Astrocyte (in vitro differentiated cells and primary cell): ENCODE measurements at regions not wholly inside any gene's neighbourhood (a gene's known extent, or its start where the extent isn't known, plus 50 kb on each side); places are given as distances from the start of the nearest gene placed in this dataset.

Source experiments
- DNase-seq: peaks from one replicate; pipeline ENCODE4 v3.0.0-alpha.2; 2010; ENCODE audit warnings: low read depth
- FAIRE-seq: peaks from 2 replicates; lab custom pipeline; 2011; peaks lifted over from hg19 to GRCh38; lab: Jason Lieb, UNC
- H2AFZ ChIP-seq: 2 replicates; pipeline ENCODE4 v1.6.0; 2012; ENCODE audit warnings: low read depth, low read length, inconsistent platforms
- H3K27ac ChIP-seq: 2 replicates; pipeline ENCODE4 v1.5.1; 2011; ENCODE audit warnings: low read depth, low read length, inconsistent platforms
- H3K27me3 ChIP-seq: 2 replicates; pipeline ENCODE4 v1.6.0; 2011; ENCODE audit warnings: low read length, inconsistent platforms; ENCODE audit not compliant: insufficient read depth
- H3K36me3 ChIP-seq: 2 replicates; pipeline ENCODE4 v1.5.1; 2011; ENCODE audit warnings: low read length, inconsistent platforms; ENCODE audit not compliant: insufficient read depth
- H3K4me1 ChIP-seq: 2 replicates; pipeline ENCODE4 v1.5.1; 2011; ENCODE audit warnings: low read length, inconsistent platforms; ENCODE audit not compliant: insufficient read depth
- H3K4me2 ChIP-seq: 2 replicates; pipeline ENCODE4 v1.6.0; 2012; ENCODE audit warnings: low read length, inconsistent platforms
- H3K4me3 ChIP-seq: 2 replicates; pipeline ENCODE4 v1.5.1; 2011; ENCODE audit warnings: low read depth, mild to moderate bottlenecking, low read length, inconsistent platforms; ENCODE audit not compliant: insufficient read depth
- H3K79me2 ChIP-seq: 2 replicates; pipeline ENCODE4 v1.6.0; 2012; ENCODE audit warnings: mild to moderate bottlenecking, low read length, inconsistent platforms; ENCODE audit not compliant: insufficient read depth
- H3K9ac ChIP-seq: 2 replicates; pipeline ENCODE4 v1.6.0; 2012; ENCODE audit warnings: mild to moderate bottlenecking, low read length, inconsistent platforms
- H3K9me3 ChIP-seq: 2 replicates; pipeline ENCODE4 v1.5.1; 2012; ENCODE audit warnings: low read depth, mild to moderate bottlenecking, low read length, inconsistent platforms; ENCODE audit not compliant: insufficient read depth
- H4K20me1 ChIP-seq: 2 replicates; pipeline ENCODE4 v1.6.0; 2012; ENCODE audit warnings: low read length, inconsistent platforms; ENCODE audit not compliant: insufficient read depth
- H3K27ac Mint-ChIP-seq: one replicate; pipeline ENCODE4 v1.8.0; 2021; ENCODE audit warnings: mild to moderate bottlenecking, mixed read lengths; ENCODE audit not compliant: unreplicated experiment
- H3K27me3 Mint-ChIP-seq: one replicate; pipeline ENCODE4 v1.8.0; 2021; ENCODE audit warnings: low read depth, mixed read lengths; ENCODE audit not compliant: unreplicated experiment
- H3K36me3 Mint-ChIP-seq: one replicate; pipeline ENCODE4 v1.8.0; 2021; ENCODE audit warnings: low read depth, mixed read lengths; ENCODE audit not compliant: unreplicated experiment
- H3K4me1 Mint-ChIP-seq: one replicate; pipeline ENCODE4 v1.8.0; 2021; ENCODE audit warnings: low read depth, mixed read lengths; ENCODE audit not compliant: unreplicated experiment
- H3K4me3 Mint-ChIP-seq: one replicate; pipeline ENCODE4 v1.8.0; 2021; ENCODE audit warnings: mild to moderate bottlenecking, moderate library complexity, mixed read lengths; ENCODE audit not compliant: unreplicated experiment
- H3K9me3 Mint-ChIP-seq: one replicate; pipeline ENCODE4 v1.8.0; 2021; ENCODE audit warnings: mild to moderate bottlenecking, mixed read lengths; ENCODE audit not compliant: unreplicated experiment
- EZH2 ChIP-seq: IDR thresholded peaks from 2 replicates; pipeline ENCODE4 v1.6.1; 2012; ENCODE audit warnings: mild to moderate bottlenecking, low read length, inconsistent platforms; ENCODE audit not compliant: insufficient read depth
- TF ChIP-seq, protein P1 (sequence below): IDR thresholded peaks from 2 replicates; pipeline ENCODE4 v1.5.1; 2011; ENCODE audit warnings: low read depth, mild to moderate bottlenecking, inconsistent platforms, low read length, moderate library complexity; ENCODE audit not compliant: insufficient read depth

GRCh38 chr16:73428121-73428520 lies 380.2 kb upstream of the ZFHX3 start:
- H3K9me3 Mint-ChIP-seq = no peaks in the 10 kb centered on the region
- H3K27ac Mint-ChIP-seq = no peak overlapping the region
- FAIRE-seq (no peak), DNase-seq (no peak)
- Histone ChIP-seq H3K4me1 (no peaks in the 10 kb centered on the region), H3K4me2 (no peak overlapping the region), H3K27me3 (no peaks in the 10 kb centered on the region), H3K9ac (no peak overlapping the region), H2AFZ (no peak overlapping the region), H3K79me2 (no peaks in the 10 kb centered on the region), H3K4me3 (no peak overlapping the region), H3K27ac (no peak overlapping the region), H4K20me1 (no peaks in the 10 kb centered on the region), H3K9me3 (no peaks in the 10 kb centered on the region), H3K36me3 (no peaks in the 10 kb centered on the region)
- no peak overlapping the region for H3K4me3 Mint-ChIP-seq
- no peak for TF ChIP-seq EZH2
- TF ChIP-seq, protein P1, sequence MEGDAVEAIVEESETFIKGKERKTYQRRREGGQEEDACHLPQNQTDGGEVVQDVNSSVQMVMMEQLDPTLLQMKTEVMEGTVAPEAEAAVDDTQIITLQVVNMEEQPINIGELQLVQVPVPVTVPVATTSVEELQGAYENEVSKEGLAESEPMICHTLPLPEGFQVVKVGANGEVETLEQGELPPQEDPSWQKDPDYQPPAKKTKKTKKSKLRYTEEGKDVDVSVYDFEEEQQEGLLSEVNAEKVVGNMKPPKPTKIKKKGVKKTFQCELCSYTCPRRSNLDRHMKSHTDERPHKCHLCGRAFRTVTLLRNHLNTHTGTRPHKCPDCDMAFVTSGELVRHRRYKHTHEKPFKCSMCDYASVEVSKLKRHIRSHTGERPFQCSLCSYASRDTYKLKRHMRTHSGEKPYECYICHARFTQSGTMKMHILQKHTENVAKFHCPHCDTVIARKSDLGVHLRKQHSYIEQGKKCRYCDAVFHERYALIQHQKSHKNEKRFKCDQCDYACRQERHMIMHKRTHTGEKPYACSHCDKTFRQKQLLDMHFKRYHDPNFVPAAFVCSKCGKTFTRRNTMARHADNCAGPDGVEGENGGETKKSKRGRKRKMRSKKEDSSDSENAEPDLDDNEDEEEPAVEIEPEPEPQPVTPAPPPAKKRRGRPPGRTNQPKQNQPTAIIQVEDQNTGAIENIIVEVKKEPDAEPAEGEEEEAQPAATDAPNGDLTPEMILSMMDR = no peak
- no peaks in the 10 kb centered on the region for H3K36me3 Mint-ChIP-seq
- no peaks in the 10 kb centered on the region for H3K4me1 Mint-ChIP-seq
- H3K27me3 Mint-ChIP-seq = peaks cover 6% of the 10 kb centered on the region

DNA sequence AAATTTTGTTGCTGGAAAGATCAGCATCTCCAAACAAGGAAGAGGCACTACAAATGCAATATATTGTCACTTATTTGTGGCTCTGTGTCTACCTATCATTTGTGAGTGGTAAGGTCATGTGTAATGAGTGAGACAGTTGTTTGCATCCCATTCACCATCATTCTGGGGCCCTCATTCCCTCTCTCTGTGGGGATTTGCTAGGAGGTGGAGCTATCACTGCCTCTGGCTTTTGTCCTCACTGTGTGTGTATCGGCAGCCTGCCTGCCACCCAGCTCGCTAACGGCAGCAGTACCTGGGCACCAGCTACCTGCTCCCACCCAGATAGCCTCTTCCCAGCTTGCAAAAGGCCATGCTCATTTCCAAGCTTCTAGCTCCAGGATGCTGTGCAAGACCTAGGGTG lies 379.2 kb upstream of the ZFHX3 start:
- no peak overlapping the region for H2AFZ ChIP-seq
- peaks cover 3% of the 10 kb centered on the region for H3K27me3 Mint-ChIP-seq
- H3K4me3 ChIP-seq = no peak overlapping the region
- FAIRE-seq = no peak
- no peaks in the 10 kb centered on the region for H3K36me3 Mint-ChIP-seq
- no peaks in the 10 kb centered on the region for H3K9me3 Mint-ChIP-seq
- H3K79me2 ChIP-seq = no peaks in the 10 kb centered on the region
- no peak overlapping the region for H3K4me2 ChIP-seq
- no peaks in the 10 kb centered on the region for H4K20me1 ChIP-seq
- TF ChIP-seq, protein P1 = no peak
- no peak for TF ChIP-seq EZH2
- no peaks in the 10 kb centered on the region for H3K9me3 ChIP-seq
- H3K27ac ChIP-seq = no peak overlapping the region
- H3K4me1 Mint-ChIP-seq = no peaks in the 10 kb centered on the region
- H3K4me1 ChIP-seq = no peaks in the 10 kb centered on the region
- H3K27ac Mint-ChIP-seq = no peak overlapping the region
- H3K27me3 ChIP-seq = no peaks in the 10 kb centered on the region
- H3K9ac ChIP-seq = no peak overlapping the region
- DNase-seq = no peak
- H3K4me3 Mint-ChIP-seq = no peak overlapping the region
- no peaks in the 10 kb centered on the region for H3K36me3 ChIP-seq

DNA sequence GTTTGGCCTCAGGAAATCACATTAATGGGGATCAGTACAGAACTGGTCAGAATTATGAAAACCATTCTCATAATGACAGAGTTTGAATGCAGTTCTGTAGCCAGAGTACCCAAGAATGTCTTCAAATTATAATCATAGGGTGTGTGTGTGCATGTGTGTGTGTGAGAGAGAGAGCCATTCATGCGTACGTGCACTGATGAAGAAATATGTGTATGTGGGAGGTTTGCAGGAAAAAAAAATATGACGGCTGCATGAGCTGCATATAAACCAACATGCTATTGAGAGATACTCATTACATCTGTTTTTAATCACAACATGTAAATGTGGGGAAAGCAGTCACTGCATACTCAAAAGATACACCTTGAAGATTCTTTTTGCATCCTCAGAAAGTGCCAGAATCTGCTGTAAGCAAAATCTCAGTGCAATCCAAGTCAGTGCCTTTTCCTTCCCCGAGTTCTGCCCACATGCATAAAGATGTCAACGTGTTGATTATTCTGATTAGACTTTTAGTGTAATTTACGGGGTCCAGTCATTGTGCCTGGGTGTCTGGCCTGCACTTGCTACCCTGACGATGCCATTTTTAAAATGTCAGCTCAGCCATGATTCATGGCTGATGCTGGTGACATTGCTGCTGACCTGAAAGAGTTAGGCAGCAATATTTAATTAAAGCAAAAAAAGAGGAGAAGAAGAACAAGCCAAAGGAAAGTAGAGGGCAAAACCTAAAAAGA lies 378.7 kb upstream of the ZFHX3 start:
- no peaks in the 10 kb centered on the region for H3K4me1 ChIP-seq
- no peak for FAIRE-seq
- no peaks in the 10 kb centered on the region for H3K9me3 Mint-ChIP-seq

More for the DNA sequence above, 378.7 kb upstream of the ZFHX3 start:
- Histone ChIP-seq H3K27ac (no peak overlapping the region), H3K4me3 (no peak overlapping the region), H3K79me2 (no peaks in the 10 kb centered on the region), H3K4me2 (no peak overlapping the region), H4K20me1 (no peaks in the 10 kb centered on the region), H3K9me3 (no peaks in the 10 kb centered on the region), H3K36me3 (no peaks in the 10 kb centered on the region), H3K9ac (no peak overlapping the region), H3K27me3 (no peaks in the 10 kb centered on the region), H2AFZ (no peak overlapping the region)
- H3K27me3 Mint-ChIP-seq = no peaks in the 10 kb centered on the region
- H3K4me1 Mint-ChIP-seq = no peaks in the 10 kb centered on the region
- no peak for DNase-seq
- TF ChIP-seq, protein P1 = no peak
- no peak for TF ChIP-seq EZH2
- no peaks in the 10 kb centered on the region for H3K36me3 Mint-ChIP-seq
- H3K27ac Mint-ChIP-seq = no peak overlapping the region
- H3K4me3 Mint-ChIP-seq = no peak overlapping the region
